NCI-H345 treated with DMSO at 0.1 percent for 48 hours (cell line): ENCODE measurements at regions not wholly inside any gene's neighbourhood (a gene's known extent, or its start where the extent isn't known, plus 50 kb on each side); places are given as distances from the start of the nearest gene placed in this dataset.

ENCODE experiments used
- DNase-seq: peaks from one replicate; lab custom pipeline; 2025; ENCODE audit not compliant: unreplicated experiment; lab: John Stamatoyannopoulos, UW

- no peak for DNase-seq
Measured at GRCh38 chr10:118108194-118109026, 61.7 kb upstream of the RAB11FIP2 start.

- DNase-seq = no peak
Measured at GRCh38 chr10:118107541-118107940, 60.8 kb upstream of the RAB11FIP2 start.

- DNase-seq = no peak
Measured at GRCh38 chr10:118107040-118107439, 60.3 kb upstream of the RAB11FIP2 start.

- no peak for DNase-seq
Measured at GRCh38 chr10:118106426-118106825, 59.7 kb upstream of the RAB11FIP2 start.

- no peak for DNase-seq
Measured at GRCh38 chr10:118102121-118102520, 55.4 kb upstream of the RAB11FIP2 start.

- DNase-seq = no peak
Measured at GRCh38 chr10:118101501-118101900, 54.8 kb upstream of the RAB11FIP2 start.
